ENCODE measurements at regions not wholly inside any gene's neighbourhood (a gene's known extent, or its start where the extent isn't known, plus 50 kb on each side); places are given as distances from the start of the nearest gene placed in this dataset.

DNA sequence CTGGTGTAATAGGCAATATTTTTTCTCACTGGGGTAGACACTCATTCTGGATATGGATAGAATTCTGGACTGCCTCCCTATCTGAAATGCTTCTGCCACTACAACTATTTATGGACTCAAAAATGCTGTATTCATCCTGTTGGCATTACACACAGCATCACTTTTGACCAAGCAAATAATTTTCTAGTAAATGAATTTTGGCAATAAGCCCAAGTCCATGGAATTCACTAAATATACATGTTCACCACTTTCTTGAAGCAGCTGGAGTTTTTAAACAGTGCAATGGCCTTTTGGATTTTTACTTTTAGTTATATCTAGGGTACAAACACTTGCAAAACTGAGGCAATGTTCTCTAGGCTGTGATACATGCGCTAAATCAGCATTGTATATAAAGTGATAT, 724.9 kb upstream of the EDIL3 start:
- TF ChIP-seq, protein P1, sequence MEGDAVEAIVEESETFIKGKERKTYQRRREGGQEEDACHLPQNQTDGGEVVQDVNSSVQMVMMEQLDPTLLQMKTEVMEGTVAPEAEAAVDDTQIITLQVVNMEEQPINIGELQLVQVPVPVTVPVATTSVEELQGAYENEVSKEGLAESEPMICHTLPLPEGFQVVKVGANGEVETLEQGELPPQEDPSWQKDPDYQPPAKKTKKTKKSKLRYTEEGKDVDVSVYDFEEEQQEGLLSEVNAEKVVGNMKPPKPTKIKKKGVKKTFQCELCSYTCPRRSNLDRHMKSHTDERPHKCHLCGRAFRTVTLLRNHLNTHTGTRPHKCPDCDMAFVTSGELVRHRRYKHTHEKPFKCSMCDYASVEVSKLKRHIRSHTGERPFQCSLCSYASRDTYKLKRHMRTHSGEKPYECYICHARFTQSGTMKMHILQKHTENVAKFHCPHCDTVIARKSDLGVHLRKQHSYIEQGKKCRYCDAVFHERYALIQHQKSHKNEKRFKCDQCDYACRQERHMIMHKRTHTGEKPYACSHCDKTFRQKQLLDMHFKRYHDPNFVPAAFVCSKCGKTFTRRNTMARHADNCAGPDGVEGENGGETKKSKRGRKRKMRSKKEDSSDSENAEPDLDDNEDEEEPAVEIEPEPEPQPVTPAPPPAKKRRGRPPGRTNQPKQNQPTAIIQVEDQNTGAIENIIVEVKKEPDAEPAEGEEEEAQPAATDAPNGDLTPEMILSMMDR (IDR thresholded peaks at IDR 0.05): no peak
- no peak for TF ChIP-seq POLR2A (IDR thresholded peaks at IDR 0.05)
